Stomach (tissue), 4 donors: ENCODE measurements at regions not wholly inside any gene's neighbourhood (a gene's known extent, or its start where the extent isn't known, plus 50 kb on each side); places are given as distances from the start of the nearest gene placed in this dataset.

Experiments used
- POLR2AphosphoS5 ChIP-seq, 3 donors: sonication (generic); formaldehyde crosslinking; IDR thresholded peaks; one replicate each; pipeline ENCODE4 v1.6.1; 2016; ENCODE audit warnings: antibody characterized with exemption in 3 of 3
- TF ChIP-seq, protein P1 (sequence below), 7 experiments: fragments of 450-650 bp in 4 of 7; fragments of 200-600 bp in 3 of 7; sonication (generic) in 3 of 7; IDR thresholded peaks; one replicate each; pipeline ENCODE4 v1.5.1; 2016 to 2019; ENCODE audit warnings: antibody characterized with exemption in 7 of 7, control low read depth in 2 of 7, mild to moderate bottlenecking in 1 of 7

DNA sequence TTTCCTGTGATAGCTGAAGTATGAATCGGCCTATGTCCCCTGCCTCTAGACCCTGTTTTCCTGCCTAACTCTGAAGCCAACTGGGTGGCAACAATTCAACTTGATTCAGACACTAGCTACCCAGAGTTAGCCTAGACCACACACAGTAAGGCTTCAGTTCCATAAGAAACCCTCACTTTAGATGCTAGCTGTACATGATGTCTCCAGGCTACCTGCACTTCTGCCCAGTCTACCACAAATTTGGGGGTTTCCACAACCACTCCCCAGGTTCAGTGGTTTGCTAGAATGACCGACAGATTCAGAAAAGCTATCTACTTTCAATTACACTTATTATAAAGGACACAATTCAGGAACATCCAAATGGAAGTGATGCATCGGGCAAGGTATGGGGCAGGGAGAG, 119.4 kb upstream of the VLDLR start:
- TF ChIP-seq, protein P1, sequence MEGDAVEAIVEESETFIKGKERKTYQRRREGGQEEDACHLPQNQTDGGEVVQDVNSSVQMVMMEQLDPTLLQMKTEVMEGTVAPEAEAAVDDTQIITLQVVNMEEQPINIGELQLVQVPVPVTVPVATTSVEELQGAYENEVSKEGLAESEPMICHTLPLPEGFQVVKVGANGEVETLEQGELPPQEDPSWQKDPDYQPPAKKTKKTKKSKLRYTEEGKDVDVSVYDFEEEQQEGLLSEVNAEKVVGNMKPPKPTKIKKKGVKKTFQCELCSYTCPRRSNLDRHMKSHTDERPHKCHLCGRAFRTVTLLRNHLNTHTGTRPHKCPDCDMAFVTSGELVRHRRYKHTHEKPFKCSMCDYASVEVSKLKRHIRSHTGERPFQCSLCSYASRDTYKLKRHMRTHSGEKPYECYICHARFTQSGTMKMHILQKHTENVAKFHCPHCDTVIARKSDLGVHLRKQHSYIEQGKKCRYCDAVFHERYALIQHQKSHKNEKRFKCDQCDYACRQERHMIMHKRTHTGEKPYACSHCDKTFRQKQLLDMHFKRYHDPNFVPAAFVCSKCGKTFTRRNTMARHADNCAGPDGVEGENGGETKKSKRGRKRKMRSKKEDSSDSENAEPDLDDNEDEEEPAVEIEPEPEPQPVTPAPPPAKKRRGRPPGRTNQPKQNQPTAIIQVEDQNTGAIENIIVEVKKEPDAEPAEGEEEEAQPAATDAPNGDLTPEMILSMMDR (IDR thresholded peaks at IDR 0.05): no peak
- no peak for TF ChIP-seq POLR2AphosphoS5 (IDR thresholded peaks at IDR 0.05)
